Neural progenitor cell (in vitro differentiated cells): ENCODE measurements at regions not wholly inside any gene's neighbourhood (a gene's known extent, or its start where the extent isn't known, plus 50 kb on each side); places are given as distances from the start of the nearest gene placed in this dataset.

ENCODE experiments used
- DNase-seq: peaks from one replicate; pipeline ENCODE4 v3.0.0-alpha.2; 2016; ENCODE audit warnings: low spot score
- H2AFZ ChIP-seq: fragments of 200-600 bp; sonication (generic); replicated peaks from 2 replicates; pipeline ENCODE4 v1.6.1; 2016; ENCODE audit warnings: antibody characterized with exemption
- H3F3A ChIP-seq: fragments of 200-600 bp; sonication (generic); 2 replicates; pipeline ENCODE4 v1.6.1; 2016; ENCODE audit warnings: antibody characterized with exemption, low read depth
- H3K27ac ChIP-seq: fragments of 200-600 bp; sonication (generic); 2 replicates; pipeline ENCODE4 v1.5.1; 2016; ENCODE audit warnings: mild to moderate bottlenecking
- H3K27me3 ChIP-seq: fragments of 200-600 bp; sonication (generic); 2 replicates; pipeline ENCODE4 v1.6.1; 2016; ENCODE audit warnings: mild to moderate bottlenecking, moderate library complexity
- H3K36me3 ChIP-seq: fragments of 200-600 bp; sonication (generic); 2 replicates; pipeline ENCODE4 v1.5.1; 2016
- H3K4me1 ChIP-seq: fragments of 200-600 bp; sonication (generic); 2 replicates; pipeline ENCODE4 v1.6.1; 2016; ENCODE audit warnings: mixed run types
- H3K4me2 ChIP-seq: fragments of 200-600 bp; sonication (generic); 2 replicates; pipeline ENCODE4 v1.6.1; 2016
- H3K4me3 ChIP-seq: fragments of 200-600 bp; sonication (generic); 2 replicates; pipeline ENCODE4 v1.5.1; 2016
- H3K79me2 ChIP-seq: fragments of 200-600 bp; sonication (generic); 2 replicates; pipeline ENCODE4 v1.6.1; 2016; ENCODE audit warnings: low read depth
- H3K9ac ChIP-seq: fragments of 200-600 bp; sonication (generic); 2 replicates; pipeline ENCODE4 v1.6.1; 2016
- H3K9me3 ChIP-seq: fragments of 200-600 bp; sonication (generic); 2 replicates; pipeline ENCODE4 v1.5.1; 2016; ENCODE audit warnings: low read depth
- H4K20me1 ChIP-seq: fragments of 200-600 bp; sonication (generic); 2 replicates; pipeline ENCODE4 v1.6.1; 2016; ENCODE audit warnings: low read depth
- H3K27ac Mint-ChIP-seq: 3 replicates; pipeline ENCODE4 v1.8.0; 2021; ENCODE audit warnings: mixed read lengths
- H3K27me3 Mint-ChIP-seq: 2 replicates; pipeline ENCODE4 v1.8.0; 2022; ENCODE audit warnings: low read depth, mild to moderate bottlenecking, inconsistent platforms, moderate library complexity, mixed read lengths; ENCODE audit not compliant: insufficient read depth
- H3K36me3 Mint-ChIP-seq: 3 replicates; pipeline ENCODE4 v1.8.0; 2021; ENCODE audit warnings: mixed read lengths
- H3K4me1 Mint-ChIP-seq: 3 replicates; pipeline ENCODE4 v1.8.0; 2021; ENCODE audit warnings: mixed read lengths
- H3K4me3 Mint-ChIP-seq: 3 replicates; pipeline ENCODE4 v1.8.0; 2021; ENCODE audit warnings: mild to moderate bottlenecking, moderate library complexity, mixed read lengths
- H3K9me3 Mint-ChIP-seq: 3 replicates; pipeline ENCODE4 v1.8.0; 2020; ENCODE audit warnings: mixed read lengths
- EZH2 ChIP-seq: fragments of 200-600 bp; sonication (generic); IDR thresholded peaks from 2 replicates; pipeline ENCODE4 v1.6.1; 2017; ENCODE audit warnings: antibody characterized with exemption, mild to moderate bottlenecking, moderate library complexity
- EZH2phosphoT487 ChIP-seq: fragments of 200-600 bp; sonication (generic); IDR thresholded peaks from 2 replicates; pipeline ENCODE4 v1.6.1; 2017; ENCODE audit warnings: antibody characterized with exemption
- TF ChIP-seq, protein P1 (sequence below): fragments of 200-600 bp; sonication (generic); IDR thresholded peaks from 2 replicates; pipeline ENCODE4 v1.5.1; 2017; ENCODE audit warnings: antibody characterized with exemption, mild to moderate bottlenecking

DNA sequence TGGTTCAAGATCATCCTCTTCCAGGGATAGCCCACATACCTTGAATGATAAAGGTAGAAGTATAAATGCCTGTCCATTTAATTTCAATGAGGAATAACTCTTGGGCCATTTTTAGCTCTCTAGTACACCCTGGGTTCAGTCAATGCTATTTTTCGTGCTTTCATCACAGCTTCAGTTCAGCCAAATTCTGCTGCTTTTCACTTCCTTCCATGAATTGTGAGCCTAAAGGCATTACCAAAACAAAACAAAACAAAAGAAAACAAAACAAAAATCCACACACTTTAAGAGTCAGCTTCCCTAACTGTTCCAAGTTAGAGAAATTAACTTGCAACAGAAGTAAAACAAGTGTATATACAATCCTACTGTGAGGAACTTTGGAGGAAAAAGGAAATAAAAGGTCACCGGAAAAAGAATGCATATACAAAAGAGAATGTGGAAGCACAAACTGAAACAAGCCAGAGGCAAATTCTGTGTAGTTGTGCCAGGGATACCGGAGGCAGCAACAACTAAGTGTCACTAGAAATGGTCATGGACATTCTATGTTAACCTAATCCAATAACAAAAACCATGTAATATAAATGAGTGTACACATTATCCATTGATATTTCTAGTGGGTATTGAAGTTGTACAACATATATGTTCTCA, 423.1 kb downstream of the KCTD8 start:
- no peak overlapping the region for H3K27ac ChIP-seq
- no peaks in the 10 kb centered on the region for H3K9me3 Mint-ChIP-seq
- H3K9ac ChIP-seq: no peak overlapping the region
- H3K9me3 ChIP-seq: no peaks in the 10 kb centered on the region
- H3K4me1 ChIP-seq: no peaks in the 10 kb centered on the region
- no peaks in the 10 kb centered on the region for H3F3A ChIP-seq
- H3K36me3 ChIP-seq: no peaks in the 10 kb centered on the region
- no peaks in the 10 kb centered on the region for H4K20me1 ChIP-seq
- H2AFZ ChIP-seq: peak overlapping the region; percentile 68
- no peaks in the 10 kb centered on the region for H3K27me3 ChIP-seq
- peaks cover 4% of the 10 kb centered on the region for H3K4me1 Mint-ChIP-seq
- TF ChIP-seq, protein P1, sequence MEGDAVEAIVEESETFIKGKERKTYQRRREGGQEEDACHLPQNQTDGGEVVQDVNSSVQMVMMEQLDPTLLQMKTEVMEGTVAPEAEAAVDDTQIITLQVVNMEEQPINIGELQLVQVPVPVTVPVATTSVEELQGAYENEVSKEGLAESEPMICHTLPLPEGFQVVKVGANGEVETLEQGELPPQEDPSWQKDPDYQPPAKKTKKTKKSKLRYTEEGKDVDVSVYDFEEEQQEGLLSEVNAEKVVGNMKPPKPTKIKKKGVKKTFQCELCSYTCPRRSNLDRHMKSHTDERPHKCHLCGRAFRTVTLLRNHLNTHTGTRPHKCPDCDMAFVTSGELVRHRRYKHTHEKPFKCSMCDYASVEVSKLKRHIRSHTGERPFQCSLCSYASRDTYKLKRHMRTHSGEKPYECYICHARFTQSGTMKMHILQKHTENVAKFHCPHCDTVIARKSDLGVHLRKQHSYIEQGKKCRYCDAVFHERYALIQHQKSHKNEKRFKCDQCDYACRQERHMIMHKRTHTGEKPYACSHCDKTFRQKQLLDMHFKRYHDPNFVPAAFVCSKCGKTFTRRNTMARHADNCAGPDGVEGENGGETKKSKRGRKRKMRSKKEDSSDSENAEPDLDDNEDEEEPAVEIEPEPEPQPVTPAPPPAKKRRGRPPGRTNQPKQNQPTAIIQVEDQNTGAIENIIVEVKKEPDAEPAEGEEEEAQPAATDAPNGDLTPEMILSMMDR: no peak
- TF ChIP-seq EZH2 (no peak), EZH2phosphoT487 (no peak)
- no peaks in the 10 kb centered on the region for H3K36me3 Mint-ChIP-seq
- no peak overlapping the region for H3K4me3 Mint-ChIP-seq
- no peak overlapping the region for H3K4me2 ChIP-seq
- H3K4me3 ChIP-seq: no peak overlapping the region
- H3K79me2 ChIP-seq: no peaks in the 10 kb centered on the region
- no peaks in the 10 kb centered on the region for H3K27me3 Mint-ChIP-seq
- DNase-seq: no peak
- H3K27ac Mint-ChIP-seq: no peak overlapping the region

GRCh38 chr4:44038811-44039210, 409.8 kb downstream of the KCTD8 start:
- H3K79me2 ChIP-seq: no peaks in the 10 kb centered on the region
- no peaks in the 10 kb centered on the region for H4K20me1 ChIP-seq
- no peaks in the 10 kb centered on the region for H3K27me3 Mint-ChIP-seq
- no peaks in the 10 kb centered on the region for H3K9me3 ChIP-seq
- no peak overlapping the region for H3K4me3 ChIP-seq
- H3K4me1 Mint-ChIP-seq: no peaks in the 10 kb centered on the region
- no peaks in the 10 kb centered on the region for H3K9me3 Mint-ChIP-seq
- TF ChIP-seq EZH2 (no peak), EZH2phosphoT487 (no peak)
- TF ChIP-seq, protein P1: no peak
- H3K4me2 ChIP-seq: no peak overlapping the region
- H3K36me3 Mint-ChIP-seq: no peaks in the 10 kb centered on the region
- no peak overlapping the region for H3K9ac ChIP-seq
- DNase-seq: no peak
- H3K27me3 ChIP-seq: no peaks in the 10 kb centered on the region
- H3K27ac ChIP-seq: no peak overlapping the region
- H3K4me3 Mint-ChIP-seq: no peak overlapping the region
- no peak overlapping the region for H3K27ac Mint-ChIP-seq
- H3F3A ChIP-seq: no peaks in the 10 kb centered on the region
- no peak overlapping the region for H2AFZ ChIP-seq
- no peaks in the 10 kb centered on the region for H3K36me3 ChIP-seq
- H3K4me1 ChIP-seq: no peaks in the 10 kb centered on the region

DNA sequence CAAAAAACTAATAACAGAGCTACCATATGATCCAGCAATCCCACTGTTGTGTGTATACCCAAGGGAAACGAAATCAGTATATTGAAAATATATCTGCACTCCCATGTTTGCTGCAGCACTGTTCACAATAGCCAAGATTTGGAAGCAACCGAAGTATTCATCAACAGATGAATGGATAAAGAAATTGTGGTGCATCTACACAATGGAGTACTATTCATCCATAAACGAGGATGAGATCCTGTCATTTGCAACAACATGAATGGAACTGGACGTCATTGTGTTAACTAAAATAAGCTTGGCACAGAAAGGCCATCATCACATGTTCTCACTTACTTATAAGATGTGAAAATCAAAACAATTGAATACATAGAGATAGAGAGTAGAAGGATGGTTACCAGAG, 402.1 kb downstream of the KCTD8 start:
- DNase-seq: no peak
- Histone ChIP-seq H3F3A (no peaks in the 10 kb centered on the region), H3K79me2 (no peaks in the 10 kb centered on the region), H3K9ac (no peak overlapping the region), H4K20me1 (no peaks in the 10 kb centered on the region), H2AFZ (no peak overlapping the region), H3K36me3 (no peaks in the 10 kb centered on the region), H3K27ac (no peak overlapping the region), H3K4me1 (no peaks in the 10 kb centered on the region), H3K4me2 (no peak overlapping the region), H3K4me3 (no peak overlapping the region), H3K27me3 (no peaks in the 10 kb centered on the region), H3K9me3 (no peaks in the 10 kb centered on the region)
- no peak for TF ChIP-seq EZH2phosphoT487
- TF ChIP-seq, protein P1: no peak
- TF ChIP-seq EZH2: no peak
- Mint-ChIP-seq H3K9me3 (peaks cover 4% of the 10 kb centered on the region), H3K27me3 (no peaks in the 10 kb centered on the region), H3K4me1 (no peaks in the 10 kb centered on the region), H3K4me3 (no peak overlapping the region), H3K36me3 (no peaks in the 10 kb centered on the region), H3K27ac (no peak overlapping the region)
